Lung (tissue), 11 donors: ENCODE measurements at regions not wholly inside any gene's neighbourhood (a gene's known extent, or its start where the extent isn't known, plus 50 kb on each side); places are given as distances from the start of the nearest gene placed in this dataset.

Experiments used
- ATAC-seq: fragments of 200-7000 bp; cut with Tn5 transposase; one replicate; pipeline ENCODE4 v1.9.1; 2020; ENCODE audit warnings: moderate number of reproducible peaks; ENCODE audit not compliant: insufficient read depth, low FRiP score
- DNase-seq, 3 donors: peaks; one replicate each; pipeline ENCODE4 v3.0.0-alpha.2; 2013 to 2017
- H3K27ac ChIP-seq, 2 donors: one replicate each; pipeline ENCODE4 v1.5.1; 2013; ENCODE audit warnings: mild to moderate bottlenecking in 2 of 2, moderate library complexity in 2 of 2, control low read depth in 1 of 2, inconsistent platforms in 1 of 2, low read depth in 1 of 2, low read length in 1 of 2
- H3K27me3 ChIP-seq, 3 donors: one replicate each; pipeline ENCODE4 v1.5.1; 2013; ENCODE audit warnings: low read length in 2 of 3; ENCODE audit not compliant: control insufficient read depth in 3 of 3, insufficient read depth in 3 of 3
- H3K36me3 ChIP-seq, 4 donors: one replicate each; pipeline ENCODE4 v1.5.1; 2013; ENCODE audit warnings: low read length in 4 of 4, mild to moderate bottlenecking in 1 of 4, moderate library complexity in 1 of 4; ENCODE audit not compliant: control insufficient read depth in 4 of 4, insufficient read depth in 4 of 4
- H3K4me1 ChIP-seq, 5 donors: one replicate each; pipeline ENCODE4 v1.5.1; 2013; ENCODE audit warnings: low read length in 5 of 5, mild to moderate bottlenecking in 2 of 5, moderate library complexity in 1 of 5; ENCODE audit not compliant: control insufficient read depth in 5 of 5, insufficient read depth in 5 of 5
- H3K4me3 ChIP-seq: one replicate; pipeline ENCODE4 v1.5.1; 2013; ENCODE audit warnings: mild to moderate bottlenecking, control low read depth, moderate library complexity
- H3K9ac ChIP-seq, 2 donors: one replicate each; pipeline ENCODE4 v1.5.1; 2013; ENCODE audit warnings: low read length in 2 of 2, control low read depth in 1 of 2; ENCODE audit not compliant: insufficient read depth in 1 of 2
- H3K9me3 ChIP-seq, 4 donors: one replicate each; pipeline ENCODE4 v1.5.1; 2013; ENCODE audit warnings: low read length in 3 of 4, mild to moderate bottlenecking in 1 of 4, moderate library complexity in 1 of 4; ENCODE audit not compliant: control insufficient read depth in 4 of 4, insufficient read depth in 3 of 4
- CTCF ChIP-seq: IDR thresholded peaks from 2 replicates; pipeline ENCODE4 v1.5.1; 2012; ENCODE audit warnings: mild to moderate bottlenecking; ENCODE audit errors: control extremely low read depth, extremely low read depth
- WGBS, 2 donors: extraction: QIAGEN DNeasy Blood & Tissue Kit; methylation state at CpG; one replicate each; pipeline ENCODE4 v1.1.7; 2013; 5-methylcytosine and 5-hydroxymethylcytosine counted together
- donor health status: control.
- donor health status: control.
- donor health status: Bipolar disorder and iron deficiency.
- donor health status: healthy.
- donor health status: DM: yes; HTN: yes; CAD: no.

GRCh38 chr1:95562230-95562629, 328.2 kb downstream of the RWDD3 start:
- Histone ChIP-seq H3K27ac (no peak overlapping the region), H3K9me3 (peaks cover 0 to 2% (median 0%) of the 10 kb centered on the region in 4 donors), H3K27me3 (no peaks in the 10 kb centered on the region), H3K4me1 (no peaks in the 10 kb centered on the region), H3K4me3 (no peak overlapping the region), H3K36me3 (no peaks in the 10 kb centered on the region), H3K9ac (no peak overlapping the region)
- 80% methylated on average over 3 of the region's 3 CpGs for WGBS, 2 donors
- ATAC-seq, result no peak
- no peak for TF ChIP-seq CTCF
- no peak for DNase-seq

- TF ChIP-seq CTCF, result no peak
- no peak overlapping the region for H3K27ac ChIP-seq
- H3K4me3 ChIP-seq, result no peak overlapping the region
- no peaks in the 10 kb centered on the region for H3K4me1 ChIP-seq
- no peaks in the 10 kb centered on the region for H3K27me3 ChIP-seq
- H3K9ac ChIP-seq, result no peak overlapping the region
- H3K9me3 ChIP-seq, result no peaks in the 10 kb centered on the region
- 77 to 95% methylated on average over 3 of the region's 3 CpGs for WGBS, 2 donors
- H3K36me3 ChIP-seq, result no peaks in the 10 kb centered on the region
- no peak for ATAC-seq
- no peak for DNase-seq
Measured at GRCh38 chr1:95572002-95572401, 338.0 kb downstream of the RWDD3 start.

GRCh38 chr1:95572962-95573361, 339.0 kb downstream of the RWDD3 start:
- no peak for TF ChIP-seq CTCF
- WGBS, 2 donors, result 63 to 82% methylated on average over 3 of the region's 3 CpGs
- DNase-seq (no peak), ATAC-seq (no peak)
- Histone ChIP-seq H3K9me3 (no peaks in the 10 kb centered on the region), H3K4me3 (no peak overlapping the region), H3K9ac (no peak overlapping the region), H3K36me3 (no peaks in the 10 kb centered on the region), H3K4me1 (no peaks in the 10 kb centered on the region), H3K27ac (no peak overlapping the region), H3K27me3 (no peaks in the 10 kb centered on the region)

GRCh38 chr1:95575291-95575690, 341.3 kb downstream of the RWDD3 start:
- H3K4me1 ChIP-seq, result no peaks in the 10 kb centered on the region
- TF ChIP-seq CTCF, result no peak
- 90 to 95% methylated on average over 3 of the region's 3 CpGs for WGBS, 2 donors
- H3K27ac ChIP-seq, result no peak overlapping the region
- no peak overlapping the region for H3K4me3 ChIP-seq
- no peaks in the 10 kb centered on the region for H3K36me3 ChIP-seq
- no peaks in the 10 kb centered on the region for H3K27me3 ChIP-seq
- no peak for DNase-seq
- H3K9me3 ChIP-seq, result no peaks in the 10 kb centered on the region
- H3K9ac ChIP-seq, result no peak overlapping the region
- no peak for ATAC-seq
